ENCODE measurements at regions not wholly inside any gene's neighbourhood (a gene's known extent, or its start where the extent isn't known, plus 50 kb on each side); places are given as distances from the start of the nearest gene placed in this dataset.

GRCh38 chr2:149885946-149886345 lies 298.4 kb upstream of the MMADHC start:
- Histone ChIP-seq H3K36me3 (ENCODE audit: control insufficient read depth, insufficient read depth, low read length) (no peaks in the 10 kb centered on the region), H3K4me1 (ENCODE audit: control insufficient read depth, insufficient read depth, low read length) (no peaks in the 10 kb centered on the region), H3K4me3 (ENCODE audit: low read length) (no peak overlapping the region), H3K9me3 (ENCODE audit: control insufficient read depth, insufficient read depth, low read length) (no peaks in the 10 kb centered on the region), H3K27me3 (ENCODE audit: control insufficient read depth, insufficient read depth, low read length) (no peaks in the 10 kb centered on the region), H3K27ac (ENCODE audit: low read length) (no peak overlapping the region)
- no peak for DNase-seq (ENCODE audit: low read depth, low spot score)
- no CpG with 5 or more reads among the region's 2 CpGs for whole genome bisulfite sequencing (ENCODE audit: insufficient coverage, insufficient read length)

DNA sequence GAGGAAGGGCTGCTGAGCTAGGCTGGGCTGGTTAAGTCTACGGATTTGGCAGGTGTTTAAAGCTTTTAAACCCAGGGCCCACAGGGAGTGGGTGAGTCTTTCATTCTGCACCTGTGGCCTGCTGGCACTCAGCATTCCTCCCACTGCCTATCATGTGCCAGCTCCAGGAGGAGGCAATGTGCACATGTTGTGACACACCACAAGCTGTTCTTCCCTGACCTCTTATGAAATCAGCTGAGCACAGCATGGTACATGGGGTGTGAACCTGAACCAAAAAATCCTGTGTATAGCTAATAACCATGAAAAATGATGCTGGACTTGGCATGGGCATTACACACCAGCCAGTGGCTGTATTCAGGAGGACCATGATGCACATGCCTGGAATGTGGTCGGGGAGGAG lies 297.9 kb upstream of the MMADHC start:
- Histone ChIP-seq H3K9me3 (ENCODE audit: control insufficient read depth, insufficient read depth, low read length) (no peaks in the 10 kb centered on the region), H3K27me3 (ENCODE audit: control insufficient read depth, insufficient read depth, low read length) (no peaks in the 10 kb centered on the region), H3K4me1 (ENCODE audit: control insufficient read depth, insufficient read depth, low read length) (no peaks in the 10 kb centered on the region), H3K36me3 (ENCODE audit: control insufficient read depth, insufficient read depth, low read length) (no peaks in the 10 kb centered on the region), H3K27ac (ENCODE audit: low read length) (no peak overlapping the region), H3K4me3 (ENCODE audit: low read length) (no peak overlapping the region)
- no peak for DNase-seq (ENCODE audit: low read depth, low spot score)
- WGBS (ENCODE audit: insufficient coverage, insufficient read length): no CpG with 5 or more reads among the region's 2 CpGs

- Histone ChIP-seq H3K4me1 (ENCODE audit: control insufficient read depth, insufficient read depth, low read length) (no peaks in the 10 kb centered on the region), H3K27ac (ENCODE audit: low read length) (no peak overlapping the region), H3K36me3 (ENCODE audit: control insufficient read depth, insufficient read depth, low read length) (no peaks in the 10 kb centered on the region), H3K9me3 (ENCODE audit: control insufficient read depth, insufficient read depth, low read length) (no peaks in the 10 kb centered on the region), H3K27me3 (ENCODE audit: control insufficient read depth, insufficient read depth, low read length) (no peaks in the 10 kb centered on the region), H3K4me3 (ENCODE audit: low read length) (no peak overlapping the region)
- DNase-seq (ENCODE audit: low read depth, low spot score): no peak
Measured at GRCh38 chr2:149884871-149885270, 297.3 kb upstream of the MMADHC start.

- no peak for DNase-seq (ENCODE audit: low read depth, low spot score)
- no peaks in the 10 kb centered on the region for H3K4me1 ChIP-seq (ENCODE audit: control insufficient read depth, insufficient read depth, low read length)
- WGBS (ENCODE audit: insufficient coverage, insufficient read length): no CpG with 5 or more reads among the region's 1 CpG
- H3K36me3 ChIP-seq (ENCODE audit: control insufficient read depth, insufficient read depth, low read length): no peaks in the 10 kb centered on the region
- H3K27me3 ChIP-seq (ENCODE audit: control insufficient read depth, insufficient read depth, low read length): no peaks in the 10 kb centered on the region
- no peak overlapping the region for H3K27ac ChIP-seq (ENCODE audit: low read length)
- H3K9me3 ChIP-seq (ENCODE audit: control insufficient read depth, insufficient read depth, low read length): no peaks in the 10 kb centered on the region
- no peak overlapping the region for H3K4me3 ChIP-seq (ENCODE audit: low read length)
Measured at GRCh38 chr2:149877913-149878312, 290.3 kb upstream of the MMADHC start.

- no CpG with 5 or more reads among the region's 3 CpGs for WGBS (ENCODE audit: insufficient coverage, insufficient read length)
Measured at GRCh38 chr2:149877074-149877473, 289.5 kb upstream of the MMADHC start.

GRCh38 chr2:149873936-149874335 lies 286.4 kb upstream of the MMADHC start:
- H3K4me3 ChIP-seq (ENCODE audit: low read length): no peak overlapping the region
- no peak for DNase-seq (ENCODE audit: low read depth, low spot score)
- WGBS (ENCODE audit: insufficient coverage, insufficient read length): no CpG with 5 or more reads among the region's 1 CpG
- no peaks in the 10 kb centered on the region for H3K4me1 ChIP-seq (ENCODE audit: control insufficient read depth, insufficient read depth, low read length)
- H3K9me3 ChIP-seq (ENCODE audit: control insufficient read depth, insufficient read depth, low read length): no peaks in the 10 kb centered on the region
- H3K27ac ChIP-seq (ENCODE audit: low read length): no peak overlapping the region
- no peaks in the 10 kb centered on the region for H3K27me3 ChIP-seq (ENCODE audit: control insufficient read depth, insufficient read depth, low read length)
- no peaks in the 10 kb centered on the region for H3K36me3 ChIP-seq (ENCODE audit: control insufficient read depth, insufficient read depth, low read length)

More at GRCh38 chr2:149877074-149877473, 289.5 kb upstream of the MMADHC start:
- H3K27ac ChIP-seq (ENCODE audit: low read length): no peak overlapping the region
- H3K36me3 ChIP-seq (ENCODE audit: control insufficient read depth, insufficient read depth, low read length): no peaks in the 10 kb centered on the region
- DNase-seq (ENCODE audit: low read depth, low spot score): no peak
- no peak overlapping the region for H3K4me3 ChIP-seq (ENCODE audit: low read length)
- no peaks in the 10 kb centered on the region for H3K4me1 ChIP-seq (ENCODE audit: control insufficient read depth, insufficient read depth, low read length)
- H3K27me3 ChIP-seq (ENCODE audit: control insufficient read depth, insufficient read depth, low read length): no peaks in the 10 kb centered on the region
- no peaks in the 10 kb centered on the region for H3K9me3 ChIP-seq (ENCODE audit: control insufficient read depth, insufficient read depth, low read length)

DNA sequence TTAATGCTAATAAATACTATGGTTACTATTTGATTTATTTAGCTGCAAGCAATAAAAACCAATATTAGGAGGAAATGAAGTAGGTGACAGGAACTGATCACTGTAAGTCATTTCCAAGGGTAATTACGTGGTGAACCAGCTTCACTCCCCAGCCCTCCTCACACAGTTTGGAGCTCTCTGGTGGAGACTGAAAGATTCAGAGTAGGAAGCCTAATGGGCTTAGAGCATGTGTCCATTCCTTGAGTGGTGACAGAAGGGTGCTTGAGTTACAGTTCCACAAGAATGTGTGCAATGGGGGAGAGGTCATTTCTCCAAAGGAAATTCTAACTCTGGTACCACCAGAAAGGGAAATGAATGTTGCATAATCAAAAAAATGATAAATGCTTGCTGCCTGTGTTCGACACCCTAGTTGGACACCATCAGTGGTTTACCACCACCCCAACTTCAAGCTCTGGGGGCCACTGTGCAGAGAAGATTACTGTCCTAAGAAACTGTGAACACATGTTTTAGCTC lies 285.1 kb upstream of the MMADHC start:
- H3K4me3 ChIP-seq (ENCODE audit: low read length): no peak overlapping the region
- no peak for DNase-seq (ENCODE audit: low read depth, low spot score)
- no peaks in the 10 kb centered on the region for H3K4me1 ChIP-seq (ENCODE audit: control insufficient read depth, insufficient read depth, low read length)
- H3K27me3 ChIP-seq (ENCODE audit: control insufficient read depth, insufficient read depth, low read length): no peaks in the 10 kb centered on the region
- H3K27ac ChIP-seq (ENCODE audit: low read length): no peak overlapping the region
- H3K9me3 ChIP-seq (ENCODE audit: control insufficient read depth, insufficient read depth, low read length): no peaks in the 10 kb centered on the region
- WGBS (ENCODE audit: insufficient coverage, insufficient read length): no CpG with 5 or more reads among the region's 2 CpGs
- no peaks in the 10 kb centered on the region for H3K36me3 ChIP-seq (ENCODE audit: control insufficient read depth, insufficient read depth, low read length)

DNA sequence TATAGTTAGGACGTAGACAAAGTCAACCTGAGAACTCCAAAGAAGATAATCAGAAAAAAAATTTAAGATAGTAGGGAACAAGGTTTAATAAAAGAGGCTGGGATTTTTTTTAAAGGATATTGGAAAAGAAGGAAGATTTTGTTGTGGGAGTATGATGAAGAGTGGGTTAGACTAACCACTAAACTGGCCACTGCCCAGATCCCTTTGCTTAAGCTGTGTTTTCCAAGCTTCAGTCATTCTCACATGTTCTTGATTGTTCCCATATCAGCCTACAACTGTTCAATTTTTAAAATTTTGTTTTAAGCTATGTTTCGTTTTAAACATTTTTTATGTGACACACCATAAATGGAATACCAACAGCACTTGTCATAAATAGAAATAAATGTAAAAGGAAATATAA lies 284.5 kb upstream of the MMADHC start:
- no peak for DNase-seq (ENCODE audit: low read depth, low spot score)
- H3K9me3 ChIP-seq (ENCODE audit: control insufficient read depth, insufficient read depth, low read length): no peaks in the 10 kb centered on the region
- no peak overlapping the region for H3K27ac ChIP-seq (ENCODE audit: low read length)
- H3K4me1 ChIP-seq (ENCODE audit: control insufficient read depth, insufficient read depth, low read length): no peaks in the 10 kb centered on the region
- no peaks in the 10 kb centered on the region for H3K27me3 ChIP-seq (ENCODE audit: control insufficient read depth, insufficient read depth, low read length)
- H3K36me3 ChIP-seq (ENCODE audit: control insufficient read depth, insufficient read depth, low read length): no peaks in the 10 kb centered on the region
- H3K4me3 ChIP-seq (ENCODE audit: low read length): no peak overlapping the region
- WGBS (ENCODE audit: insufficient coverage, insufficient read length): no CpG with 5 or more reads among the region's 2 CpGs

DNA sequence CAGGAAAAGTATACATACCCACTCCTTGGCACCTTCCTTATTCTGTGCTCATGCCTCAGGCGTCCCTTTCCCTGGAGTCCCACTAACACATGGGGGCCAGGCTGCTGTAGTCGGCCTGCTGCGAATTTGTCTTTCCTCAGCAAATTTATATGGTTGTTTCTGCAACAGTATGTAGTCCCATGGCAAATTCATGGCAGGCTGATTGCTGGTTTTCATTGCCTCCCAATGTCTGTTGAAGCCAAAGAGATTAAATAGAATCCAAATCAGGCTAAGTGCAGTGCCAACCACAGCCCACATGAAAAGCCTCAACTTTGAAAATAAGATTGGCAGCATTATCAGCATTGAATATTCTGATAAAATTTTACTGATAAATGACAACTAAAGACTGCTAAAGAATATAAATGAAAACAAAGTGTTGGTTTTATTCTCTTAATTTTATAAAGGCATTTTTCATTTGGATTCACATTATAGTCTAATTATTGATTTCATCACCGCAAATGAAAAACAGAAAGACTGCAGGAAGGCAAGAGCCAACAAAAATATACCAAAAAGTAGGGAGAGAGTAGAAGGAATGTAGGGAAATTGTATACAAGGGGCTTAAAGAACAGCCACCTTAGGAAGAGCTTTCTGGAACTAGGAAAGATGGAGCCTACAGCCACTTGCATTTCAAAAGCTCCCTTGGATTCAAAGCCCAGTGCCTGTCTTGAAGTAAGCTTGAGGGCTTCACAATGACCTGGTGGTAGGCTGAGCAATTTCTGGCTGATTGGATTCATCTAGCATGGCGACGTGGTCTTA lies 283.7 kb upstream of the MMADHC start:
- H3K4me3 ChIP-seq (ENCODE audit: low read length): no peak overlapping the region
- no CpG with 5 or more reads among the region's 6 CpGs for WGBS (ENCODE audit: insufficient coverage, insufficient read length)
- no peaks in the 10 kb centered on the region for H3K36me3 ChIP-seq (ENCODE audit: control insufficient read depth, insufficient read depth, low read length)
- no peaks in the 10 kb centered on the region for H3K27me3 ChIP-seq (ENCODE audit: control insufficient read depth, insufficient read depth, low read length)
- no peak for DNase-seq (ENCODE audit: low read depth, low spot score)
- H3K9me3 ChIP-seq (ENCODE audit: control insufficient read depth, insufficient read depth, low read length): no peaks in the 10 kb centered on the region
- no peaks in the 10 kb centered on the region for H3K4me1 ChIP-seq (ENCODE audit: control insufficient read depth, insufficient read depth, low read length)
- no peak overlapping the region for H3K27ac ChIP-seq (ENCODE audit: low read length)

- DNase-seq (ENCODE audit: low read depth, low spot score): no peak
- Histone ChIP-seq H3K9me3 (ENCODE audit: control insufficient read depth, insufficient read depth, low read length) (no peaks in the 10 kb centered on the region), H3K27ac (ENCODE audit: low read length) (no peak overlapping the region), H3K4me1 (ENCODE audit: control insufficient read depth, insufficient read depth, low read length) (no peaks in the 10 kb centered on the region), H3K4me3 (ENCODE audit: low read length) (no peak overlapping the region), H3K36me3 (ENCODE audit: control insufficient read depth, insufficient read depth, low read length) (no peaks in the 10 kb centered on the region), H3K27me3 (ENCODE audit: control insufficient read depth, insufficient read depth, low read length) (no peaks in the 10 kb centered on the region)
- WGBS (ENCODE audit: insufficient coverage, insufficient read length): 100% methylated on average over 1 of the region's 2 CpGs
Measured at GRCh38 chr2:149863227-149863626, 275.7 kb upstream of the MMADHC start.

GRCh38 chr2:149861034-149861433 lies 273.5 kb upstream of the MMADHC start:
- Histone ChIP-seq H3K9me3 (ENCODE audit: control insufficient read depth, insufficient read depth, low read length) (no peaks in the 10 kb centered on the region), H3K27ac (ENCODE audit: low read length) (no peak overlapping the region), H3K4me1 (ENCODE audit: control insufficient read depth, insufficient read depth, low read length) (no peaks in the 10 kb centered on the region), H3K27me3 (ENCODE audit: control insufficient read depth, insufficient read depth, low read length) (no peaks in the 10 kb centered on the region), H3K4me3 (ENCODE audit: low read length) (no peak overlapping the region), H3K36me3 (ENCODE audit: control insufficient read depth, insufficient read depth, low read length) (no peaks in the 10 kb centered on the region)
- no CpG with 5 or more reads among the region's 2 CpGs for WGBS (ENCODE audit: insufficient coverage, insufficient read length)
- DNase-seq (ENCODE audit: low read depth, low spot score): no peak
